Fibroblast of the aortic adventitia (primary cell): ENCODE measurements at regions not wholly inside any gene's neighbourhood (a gene's known extent, or its start where the extent isn't known, plus 50 kb on each side); places are given as distances from the start of the nearest gene placed in this dataset.

Source experiments
- DNase-seq: peaks from one replicate; pipeline ENCODE4 v3.0.0-alpha.2; 2010; ENCODE audit warnings: low read depth
- H3K4me3 ChIP-seq: 2 replicates; pipeline ENCODE4 v1.5.1; 2011; ENCODE audit warnings: low read depth, mild to moderate bottlenecking, control low read depth, low read length, moderate library complexity
- TF ChIP-seq, protein P1 (sequence below): IDR thresholded peaks from 2 replicates; pipeline ENCODE4 v1.5.1; 2011; ENCODE audit warnings: mild to moderate bottlenecking, low read length, control low read depth, inconsistent platforms; ENCODE audit not compliant: insufficient read depth

DNA sequence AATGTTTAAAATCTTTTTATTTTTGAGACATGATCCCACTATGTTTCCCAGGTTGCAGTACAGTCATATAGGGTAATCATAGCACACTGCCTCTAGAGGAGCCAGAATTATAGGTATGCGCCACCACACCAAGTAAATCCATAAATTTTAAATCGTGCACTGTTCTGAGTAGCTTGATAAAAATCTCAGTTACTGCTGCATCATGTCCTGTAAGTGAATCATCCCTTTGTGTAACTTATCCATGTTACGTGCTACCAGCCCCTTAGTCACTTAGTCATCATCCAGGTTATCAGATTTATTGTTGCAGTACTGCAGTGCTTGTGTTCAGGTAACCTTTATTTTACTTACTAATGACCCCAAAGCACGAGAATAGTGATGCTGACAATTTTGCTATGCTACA, 1770.9 kb downstream of the BRINP3 start:
- TF ChIP-seq, protein P1, sequence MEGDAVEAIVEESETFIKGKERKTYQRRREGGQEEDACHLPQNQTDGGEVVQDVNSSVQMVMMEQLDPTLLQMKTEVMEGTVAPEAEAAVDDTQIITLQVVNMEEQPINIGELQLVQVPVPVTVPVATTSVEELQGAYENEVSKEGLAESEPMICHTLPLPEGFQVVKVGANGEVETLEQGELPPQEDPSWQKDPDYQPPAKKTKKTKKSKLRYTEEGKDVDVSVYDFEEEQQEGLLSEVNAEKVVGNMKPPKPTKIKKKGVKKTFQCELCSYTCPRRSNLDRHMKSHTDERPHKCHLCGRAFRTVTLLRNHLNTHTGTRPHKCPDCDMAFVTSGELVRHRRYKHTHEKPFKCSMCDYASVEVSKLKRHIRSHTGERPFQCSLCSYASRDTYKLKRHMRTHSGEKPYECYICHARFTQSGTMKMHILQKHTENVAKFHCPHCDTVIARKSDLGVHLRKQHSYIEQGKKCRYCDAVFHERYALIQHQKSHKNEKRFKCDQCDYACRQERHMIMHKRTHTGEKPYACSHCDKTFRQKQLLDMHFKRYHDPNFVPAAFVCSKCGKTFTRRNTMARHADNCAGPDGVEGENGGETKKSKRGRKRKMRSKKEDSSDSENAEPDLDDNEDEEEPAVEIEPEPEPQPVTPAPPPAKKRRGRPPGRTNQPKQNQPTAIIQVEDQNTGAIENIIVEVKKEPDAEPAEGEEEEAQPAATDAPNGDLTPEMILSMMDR, result no peak
- no peak overlapping the region for H3K4me3 ChIP-seq
- DNase-seq, result peak; percentile 56

DNA sequence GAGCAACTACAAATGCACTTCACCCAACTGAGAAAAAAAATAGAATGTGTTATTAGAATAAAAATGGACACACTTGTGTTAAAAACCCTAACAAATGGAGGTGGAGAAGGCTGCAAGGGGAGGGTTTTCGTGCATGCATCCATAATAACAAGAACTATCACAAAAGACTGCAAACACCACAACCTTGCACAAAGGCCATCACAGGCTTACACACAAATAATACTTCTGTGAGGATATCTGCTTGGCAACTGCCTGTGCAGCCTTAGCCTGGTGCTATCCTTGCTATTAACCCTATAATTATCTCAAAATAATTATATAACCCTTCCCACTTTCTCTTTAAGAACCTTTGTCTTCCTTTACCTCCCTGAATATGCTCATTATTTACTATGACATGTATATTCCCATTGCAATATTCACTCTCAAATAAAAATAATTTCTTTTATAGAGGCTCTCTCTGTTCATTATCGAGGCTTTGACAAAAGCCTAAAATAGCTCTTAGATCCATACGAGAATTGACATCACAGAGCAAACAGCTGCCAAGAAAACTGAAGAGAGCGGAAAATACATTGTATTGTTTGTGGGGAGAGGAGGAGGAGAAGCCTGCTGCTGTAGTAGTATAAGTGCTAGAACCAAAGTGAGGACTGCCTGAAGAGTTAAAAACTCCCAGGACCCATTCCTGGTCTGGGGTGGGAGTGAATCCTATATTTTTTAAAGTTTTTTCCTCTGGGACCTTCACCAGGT, 1768.7 kb downstream of the BRINP3 start:
- H3K4me3 ChIP-seq, result no peak overlapping the region
- TF ChIP-seq, protein P1, result no peak
- DNase-seq, result peak; percentile 16

DNA sequence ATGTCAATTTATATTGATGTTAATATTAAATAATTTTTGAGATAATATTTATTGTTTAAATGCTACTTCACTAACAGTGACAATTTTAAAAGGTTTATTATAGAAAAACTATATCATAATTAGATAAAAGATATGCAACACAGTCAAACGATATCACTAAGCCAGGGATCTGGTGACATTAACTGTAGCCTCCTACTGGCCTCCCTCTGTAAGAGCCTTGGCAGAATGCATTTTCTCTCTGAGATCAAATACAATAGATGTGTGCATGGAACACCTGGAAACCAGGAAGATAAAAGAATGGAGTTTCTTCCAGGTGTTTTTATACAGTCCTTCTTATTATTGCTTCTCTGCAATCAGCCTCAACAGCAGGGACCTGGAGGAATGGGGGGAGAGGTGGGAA, 1762.1 kb downstream of the BRINP3 start:
- TF ChIP-seq, protein P1, result no peak
- no peak overlapping the region for H3K4me3 ChIP-seq
- no peak for DNase-seq

DNA sequence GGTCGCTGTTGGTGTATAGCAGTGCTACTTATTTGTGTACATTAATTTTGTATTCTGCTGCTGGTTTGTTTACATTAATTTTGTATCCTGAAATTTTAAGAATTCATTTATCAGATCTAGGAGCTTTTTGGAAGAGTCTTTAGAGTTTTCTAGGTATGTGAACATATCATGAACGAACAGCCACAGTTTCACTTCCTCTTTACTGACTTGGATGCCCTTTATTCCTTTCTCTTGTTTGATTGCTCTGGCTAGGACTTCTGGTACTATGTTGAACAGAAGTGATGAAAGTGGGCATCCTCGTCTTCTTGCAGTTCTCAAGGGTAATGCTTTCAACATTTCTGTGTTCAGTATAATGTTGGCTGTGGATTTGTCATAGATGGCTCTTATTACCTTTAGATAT, 1757.9 kb downstream of the BRINP3 start:
- no peak overlapping the region for H3K4me3 ChIP-seq
- no peak for DNase-seq
- TF ChIP-seq, protein P1, result no peak

DNA sequence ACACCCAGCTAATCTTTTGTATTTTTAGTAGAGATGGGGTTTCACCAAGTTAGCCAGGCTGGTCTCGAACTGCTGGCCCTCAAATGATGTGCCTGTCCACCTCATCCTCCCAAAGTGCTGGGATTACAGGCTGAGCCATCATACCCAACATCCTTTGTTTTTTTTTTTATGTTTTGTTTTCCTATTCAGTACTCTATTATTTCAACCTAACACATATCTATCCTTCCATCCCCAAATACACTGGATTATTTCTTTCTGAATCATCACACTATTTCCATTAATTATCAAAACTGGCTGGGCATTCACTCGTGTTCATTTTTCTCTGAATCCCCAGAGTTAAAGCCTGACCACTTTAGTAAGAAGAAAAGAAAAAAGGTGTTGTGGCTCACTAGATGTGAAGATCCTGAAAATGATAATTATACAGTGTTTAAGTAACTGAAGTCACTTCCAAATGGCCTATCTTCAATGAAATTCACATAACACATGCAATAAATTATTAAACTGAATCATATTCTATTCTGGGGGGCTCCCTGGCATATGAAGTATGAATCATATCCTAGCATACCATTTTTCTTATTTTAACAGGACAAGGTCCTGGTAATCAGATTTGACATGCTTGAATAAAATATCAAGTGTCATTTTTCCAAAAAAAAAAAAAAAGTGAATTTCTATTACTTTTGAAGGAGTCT, 1754.2 kb downstream of the BRINP3 start:
- H3K4me3 ChIP-seq, result no peak overlapping the region
- TF ChIP-seq, protein P1, result no peak
- peak; percentile 0 for DNase-seq

DNA sequence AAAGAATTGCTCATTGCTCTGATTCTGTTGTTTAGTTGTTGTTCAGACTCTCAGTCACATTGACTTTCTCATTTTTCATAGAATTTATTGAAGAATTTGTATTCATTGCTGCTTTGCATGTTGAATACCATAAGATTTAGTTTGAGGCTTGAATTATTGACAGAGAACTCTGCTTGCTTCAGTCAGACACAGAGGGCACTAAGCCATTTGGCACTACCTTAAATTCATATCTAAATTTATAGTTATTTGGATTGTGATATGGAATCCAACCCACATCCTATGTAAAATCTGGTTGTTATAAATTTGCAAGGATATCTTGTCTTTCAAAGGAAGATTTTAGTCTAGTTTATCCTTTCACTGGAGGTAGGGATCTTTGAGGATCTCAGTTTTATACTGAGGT, 1748.6 kb downstream of the BRINP3 start:
- TF ChIP-seq, protein P1, result no peak
- no peak overlapping the region for H3K4me3 ChIP-seq
- no peak for DNase-seq
